Colonic mucosa (tissue), 4 donors: ENCODE measurements at regions not wholly inside any gene's neighbourhood (a gene's known extent, or its start where the extent isn't known, plus 50 kb on each side); places are given as distances from the start of the nearest gene placed in this dataset.

Source experiments
- DNase-seq: peaks from one replicate; pipeline ENCODE4 v3.0.0-alpha.2; 2020
- H3K27ac ChIP-seq: fragments of 200-600 bp; one replicate; pipeline ENCODE4 v1.8.0; 2021
- H3K27me3 ChIP-seq: fragments of 200-600 bp; one replicate; pipeline ENCODE4 v1.8.0; 2021
- H3K36me3 ChIP-seq: fragments of 200-600 bp; one replicate; pipeline ENCODE4 v1.8.0; 2021
- H3K4me1 ChIP-seq: fragments of 200-600 bp; one replicate; pipeline ENCODE4 v1.8.0; 2021; ENCODE audit warnings: mild to moderate bottlenecking
- H3K4me3 ChIP-seq: fragments of 200-600 bp; one replicate; pipeline ENCODE4 v1.8.0; 2021
- H3K9ac ChIP-seq, 2 donors: one replicate each; pipeline ENCODE4 v1.7.0; 2013; ENCODE audit warnings: control low read depth in 2 of 2, low read depth in 2 of 2, low read length in 2 of 2
- H3K9me3 ChIP-seq: fragments of 200-600 bp; one replicate; pipeline ENCODE4 v1.8.0; 2021
- intact Hi-C: fragments of 100-400 bp; cut with DNase I; formaldehyde crosslinking; loops from one replicate; pipeline ENCODE4 v1.14.1; 2022
- TF ChIP-seq, protein P1 (sequence below): fragments of 200-600 bp; IDR thresholded peaks from one replicate; pipeline ENCODE4 v1.8.0; 2022; ENCODE audit warnings: antibody characterized with exemption, mild to moderate bottlenecking
- donor health status: healthy.
- donor health status: DM: no; HTN: no; CAD: no.
- donor health status: DM: no; HTN: no; CAD: no.

DNA sequence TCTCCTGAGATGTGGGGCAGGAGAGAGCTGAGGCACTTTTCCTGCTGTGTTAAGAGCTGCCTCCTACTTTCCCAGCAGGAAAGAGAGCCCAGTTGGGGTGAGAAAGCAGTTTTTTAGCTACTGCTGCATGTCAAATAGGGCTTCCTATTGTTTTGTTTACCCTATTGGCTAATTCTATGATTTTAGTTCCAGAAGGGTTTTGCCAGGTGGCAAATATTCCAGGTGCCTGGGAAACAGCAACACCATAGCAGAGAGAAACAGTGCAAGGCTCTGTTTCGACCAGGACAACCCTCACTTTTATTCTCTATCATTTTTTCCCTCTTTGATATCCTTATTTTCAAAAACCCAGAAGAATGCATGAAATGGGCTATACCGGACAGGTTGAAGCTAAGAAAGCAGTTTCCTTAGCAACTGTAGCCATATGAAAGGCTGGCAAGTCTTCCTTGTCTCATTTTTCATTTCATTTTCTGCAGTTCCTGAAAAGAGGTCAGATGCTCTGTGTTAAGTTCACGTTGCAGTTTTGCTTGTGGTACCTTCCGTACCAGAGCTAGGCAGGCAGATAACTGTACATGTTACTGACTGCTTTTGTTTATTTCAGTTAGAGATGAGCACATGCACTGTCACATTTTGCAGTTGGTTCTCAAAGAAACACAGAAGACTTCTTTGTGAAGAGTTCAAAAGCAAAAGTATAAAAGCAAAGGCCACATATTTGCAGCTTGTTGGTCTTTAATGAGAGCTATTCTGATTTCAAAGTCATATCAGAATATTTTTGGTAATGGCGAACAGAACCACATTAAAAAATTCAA is 84.8 kb downstream of the AQP4 start:
- TF ChIP-seq, protein P1, sequence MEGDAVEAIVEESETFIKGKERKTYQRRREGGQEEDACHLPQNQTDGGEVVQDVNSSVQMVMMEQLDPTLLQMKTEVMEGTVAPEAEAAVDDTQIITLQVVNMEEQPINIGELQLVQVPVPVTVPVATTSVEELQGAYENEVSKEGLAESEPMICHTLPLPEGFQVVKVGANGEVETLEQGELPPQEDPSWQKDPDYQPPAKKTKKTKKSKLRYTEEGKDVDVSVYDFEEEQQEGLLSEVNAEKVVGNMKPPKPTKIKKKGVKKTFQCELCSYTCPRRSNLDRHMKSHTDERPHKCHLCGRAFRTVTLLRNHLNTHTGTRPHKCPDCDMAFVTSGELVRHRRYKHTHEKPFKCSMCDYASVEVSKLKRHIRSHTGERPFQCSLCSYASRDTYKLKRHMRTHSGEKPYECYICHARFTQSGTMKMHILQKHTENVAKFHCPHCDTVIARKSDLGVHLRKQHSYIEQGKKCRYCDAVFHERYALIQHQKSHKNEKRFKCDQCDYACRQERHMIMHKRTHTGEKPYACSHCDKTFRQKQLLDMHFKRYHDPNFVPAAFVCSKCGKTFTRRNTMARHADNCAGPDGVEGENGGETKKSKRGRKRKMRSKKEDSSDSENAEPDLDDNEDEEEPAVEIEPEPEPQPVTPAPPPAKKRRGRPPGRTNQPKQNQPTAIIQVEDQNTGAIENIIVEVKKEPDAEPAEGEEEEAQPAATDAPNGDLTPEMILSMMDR: no peak
- intact Hi-C loops: no loop called here
- Histone ChIP-seq H3K27me3 (no peaks in the 10 kb centered on the region), H3K9ac (no peak overlapping the region), H3K27ac (no peak overlapping the region), H3K4me3 (no peak overlapping the region), H3K36me3 (no peaks in the 10 kb centered on the region), H3K9me3 (no peaks in the 10 kb centered on the region), H3K4me1 (no peaks in the 10 kb centered on the region)
- no peak for DNase-seq

DNA sequence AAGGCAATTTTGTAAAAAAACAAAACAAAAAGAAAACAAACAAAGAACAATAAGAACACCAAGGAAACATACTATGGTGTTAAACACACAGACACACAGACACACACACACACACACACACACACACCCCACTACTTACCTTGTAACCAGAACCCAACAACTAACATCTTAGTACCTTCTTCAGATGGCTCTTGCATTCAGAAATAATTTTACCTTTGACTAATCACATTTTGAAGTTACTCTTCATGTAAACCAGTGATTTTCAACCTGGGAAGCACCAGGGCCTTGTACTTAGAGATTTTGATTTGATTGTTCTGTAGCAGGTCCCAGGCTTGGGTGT is 87.5 kb downstream of the AQP4 start:
- TF ChIP-seq, protein P1: no peak
- intact Hi-C loops: loop anchor here (10.0 kb wide), 1 partner anchor 123 kb away; no protein-coding TSS in a partner anchor
- DNase-seq: no peak
- no peak overlapping the region for H3K27ac ChIP-seq
- H3K27me3 ChIP-seq: no peaks in the 10 kb centered on the region
- H3K4me1 ChIP-seq: no peaks in the 10 kb centered on the region
- no peak overlapping the region for H3K9ac ChIP-seq
- no peaks in the 10 kb centered on the region for H3K9me3 ChIP-seq
- H3K4me3 ChIP-seq: no peak overlapping the region
- no peaks in the 10 kb centered on the region for H3K36me3 ChIP-seq

DNA sequence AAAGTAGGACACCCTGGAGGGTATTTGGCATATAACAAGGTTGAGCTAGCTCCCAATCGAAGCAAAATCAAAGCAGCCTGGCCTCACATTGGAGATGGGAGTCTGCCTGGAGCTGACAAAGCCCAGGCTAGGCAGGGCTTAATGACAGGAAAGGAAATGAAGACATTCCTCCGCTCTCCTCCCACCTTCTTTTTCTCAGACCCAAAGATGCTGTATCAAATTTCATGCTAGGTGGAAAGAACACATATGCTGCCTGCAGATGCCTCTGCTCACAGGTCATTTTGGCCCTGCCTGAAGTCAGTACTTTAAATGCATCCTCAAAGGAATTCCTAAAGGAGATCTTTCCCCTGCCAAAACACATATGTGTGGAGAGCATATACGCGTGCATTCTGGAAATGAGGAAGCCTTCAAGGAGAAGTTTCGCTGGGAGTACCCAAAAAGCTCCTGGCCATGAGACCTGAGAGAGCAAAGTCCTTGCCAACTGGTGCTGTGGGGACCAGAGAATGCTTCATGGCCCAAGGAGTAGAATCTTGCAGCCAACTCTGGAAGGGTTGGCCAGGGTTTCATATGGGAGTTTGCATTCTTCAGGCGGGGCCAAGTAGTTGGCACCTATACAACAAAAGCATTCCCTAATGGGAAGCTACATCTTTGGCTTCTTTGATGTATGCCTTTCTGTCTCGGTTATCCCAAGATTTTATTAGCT is 88.0 kb downstream of the AQP4 start:
- Histone ChIP-seq H3K9ac (no peak overlapping the region), H3K9me3 (no peaks in the 10 kb centered on the region), H3K27ac (no peak overlapping the region), H3K36me3 (no peaks in the 10 kb centered on the region), H3K4me3 (no peak overlapping the region), H3K4me1 (no peaks in the 10 kb centered on the region), H3K27me3 (no peaks in the 10 kb centered on the region)
- intact Hi-C loops: loop anchor here (10.0 kb wide), 1 partner anchor 123 kb away; no protein-coding TSS in a partner anchor
- TF ChIP-seq, protein P1: no peak
- no peak for DNase-seq

DNA sequence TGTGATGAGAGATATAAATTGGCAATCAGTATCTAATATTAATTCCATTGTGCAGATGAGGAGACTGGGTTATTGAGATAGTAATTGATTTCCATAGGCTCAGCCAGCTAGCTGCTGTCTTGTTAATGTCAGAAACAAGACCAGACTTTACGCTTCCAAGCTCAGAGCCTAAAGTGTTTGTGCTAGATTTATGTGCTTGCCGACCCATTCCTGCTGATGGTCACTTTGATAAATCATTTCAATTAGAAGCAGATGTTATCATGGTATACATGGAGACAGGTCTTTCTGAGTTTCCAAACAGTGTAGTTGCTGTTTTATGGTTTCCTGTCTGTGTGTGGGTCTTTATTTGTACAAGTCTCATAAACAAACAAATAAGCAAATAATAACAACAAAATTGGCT is 92.8 kb downstream of the AQP4 start:
- DNase-seq: no peak
- H3K9ac ChIP-seq: no peak overlapping the region
- H3K27me3 ChIP-seq: no peaks in the 10 kb centered on the region
- no peaks in the 10 kb centered on the region for H3K9me3 ChIP-seq
- no peaks in the 10 kb centered on the region for H3K4me1 ChIP-seq
- TF ChIP-seq, protein P1: no peak
- intact Hi-C loops: loop anchor here (5.0 to 10.0 kb wide), 2 partner anchors 118 to 150 kb away; no protein-coding TSS in a partner anchor
- no peak overlapping the region for H3K4me3 ChIP-seq
- H3K36me3 ChIP-seq: no peaks in the 10 kb centered on the region
- H3K27ac ChIP-seq: no peak overlapping the region

DNA sequence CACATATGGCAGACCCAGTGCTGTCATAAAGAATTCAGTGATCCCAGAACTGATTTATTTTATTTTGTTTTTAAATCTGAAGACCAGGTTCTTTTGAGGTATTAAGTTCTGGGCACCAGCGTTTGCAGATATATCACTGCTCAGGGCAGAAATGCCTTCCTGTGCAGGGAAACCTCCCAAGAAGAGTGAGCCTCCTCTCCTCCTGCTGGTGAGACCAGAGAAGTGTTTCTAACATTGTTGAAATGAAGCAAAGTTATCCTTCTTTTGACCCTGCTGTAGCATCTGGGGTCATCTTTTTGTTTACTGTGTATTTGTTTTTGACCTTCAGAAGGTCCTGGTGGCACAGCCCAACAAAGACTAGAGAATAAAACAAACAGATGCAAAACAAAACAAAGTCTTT is 94.0 kb downstream of the AQP4 start:
- no peak overlapping the region for H3K27ac ChIP-seq
- H3K4me1 ChIP-seq: no peaks in the 10 kb centered on the region
- H3K27me3 ChIP-seq: no peaks in the 10 kb centered on the region
- no peak overlapping the region for H3K4me3 ChIP-seq
- TF ChIP-seq, protein P1: no peak
- intact Hi-C loops: loop anchor here (5.0 to 10.0 kb wide), 2 partner anchors 117 to 149 kb away; no protein-coding TSS in a partner anchor
- H3K36me3 ChIP-seq: no peaks in the 10 kb centered on the region
- DNase-seq: no peak
- H3K9ac ChIP-seq: no peak overlapping the region
- no peaks in the 10 kb centered on the region for H3K9me3 ChIP-seq
